ENCODE measurements at regions not wholly inside any gene's neighbourhood (a gene's known extent, or its start where the extent isn't known, plus 50 kb on each side); places are given as distances from the start of the nearest gene placed in this dataset.

GRCh38 chr4:149029056-149029651, 586.9 kb upstream of the NR3C2 start:
- no peak for DNase-seq

GRCh38 chr4:149026696-149027095, 584.5 kb upstream of the NR3C2 start:
- DNase-seq = no peak

GRCh38 chr4:149017002-149017734, 575.0 kb upstream of the NR3C2 start:
- no peak for DNase-seq

GRCh38 chr4:149009223-149009622, 567.0 kb upstream of the NR3C2 start:
- no peak for DNase-seq

- no peak for DNase-seq
Observed at GRCh38 chr4:149008415-149009025, 566.3 kb upstream of the NR3C2 start.

GRCh38 chr4:149005191-149005590, 563.0 kb upstream of the NR3C2 start:
- DNase-seq = no peak

- DNase-seq = no peak
Observed at GRCh38 chr4:148999924-149000323, 557.7 kb upstream of the NR3C2 start.

- no peak for DNase-seq
Observed at GRCh38 chr4:148998719-148999118, 556.5 kb upstream of the NR3C2 start.

- no peak for DNase-seq
Observed at GRCh38 chr4:148986951-148987350, 544.7 kb upstream of the NR3C2 start.

GRCh38 chr4:148984951-148985350, 542.7 kb upstream of the NR3C2 start:
- DNase-seq = no peak

GRCh38 chr4:148982200-148982599, 540.0 kb upstream of the NR3C2 start:
- DNase-seq = no peak

- DNase-seq = no peak
Observed at GRCh38 chr4:148980782-148981480, 538.7 kb upstream of the NR3C2 start.

- no peak for DNase-seq
Observed at GRCh38 chr4:148978301-148978700, 536.1 kb upstream of the NR3C2 start.

- no peak for DNase-seq
Observed at GRCh38 chr4:148975464-148975863, 533.2 kb upstream of the NR3C2 start.

GRCh38 chr4:148965080-148965479, 522.9 kb upstream of the NR3C2 start:
- no peak for DNase-seq

- no peak for DNase-seq
Observed at GRCh38 chr4:148964456-148964855, 522.2 kb upstream of the NR3C2 start.

- DNase-seq = no peak
Observed at GRCh38 chr4:148962539-148963290, 520.5 kb upstream of the NR3C2 start.

GRCh38 chr4:148961526-148961925, 519.3 kb upstream of the NR3C2 start:
- no peak for DNase-seq

GRCh38 chr4:148958317-148958716, 516.1 kb upstream of the NR3C2 start:
- no peak for DNase-seq

GRCh38 chr4:148955564-148956297, 513.5 kb upstream of the NR3C2 start:
- DNase-seq = no peak

- no peak for DNase-seq
Observed at GRCh38 chr4:148954011-148954749, 512.0 kb upstream of the NR3C2 start.
